Gastroesophageal sphincter (tissue), 3 donors: ENCODE measurements at regions not wholly inside any gene's neighbourhood (a gene's known extent, or its start where the extent isn't known, plus 50 kb on each side); places are given as distances from the start of the nearest gene placed in this dataset.
"Not testable (repeated sequence)": the region's sequence is repeated elsewhere in the genome, so short reads cannot be mapped to it uniquely, and the experiment has no call there.

Experiments used
- POLR2A ChIP-seq, 2 donors: fragments of 450-650 bp; IDR thresholded peaks; one replicate each; pipeline ENCODE4 v1.6.1; 2017; ENCODE audit warnings: antibody characterized with exemption in 2 of 2, mild to moderate bottlenecking in 2 of 2, moderate library complexity in 1 of 2
- POLR2AphosphoS5 ChIP-seq: sonication (generic); formaldehyde crosslinking; IDR thresholded peaks from one replicate; pipeline ENCODE4 v1.6.1; 2017; ENCODE audit warnings: antibody characterized with exemption
- TF ChIP-seq, protein P1 (sequence below), 4 experiments: fragments of 200-600 bp in 2 of 4; fragments of 450-650 bp in 2 of 4; sonication (generic) in 1 of 4; IDR thresholded peaks; one replicate each; pipeline ENCODE4 v1.5.1; 2017 to 2019; ENCODE audit warnings: antibody characterized with exemption in 4 of 4, mild to moderate bottlenecking in 2 of 4, moderate library complexity in 2 of 4

DNA sequence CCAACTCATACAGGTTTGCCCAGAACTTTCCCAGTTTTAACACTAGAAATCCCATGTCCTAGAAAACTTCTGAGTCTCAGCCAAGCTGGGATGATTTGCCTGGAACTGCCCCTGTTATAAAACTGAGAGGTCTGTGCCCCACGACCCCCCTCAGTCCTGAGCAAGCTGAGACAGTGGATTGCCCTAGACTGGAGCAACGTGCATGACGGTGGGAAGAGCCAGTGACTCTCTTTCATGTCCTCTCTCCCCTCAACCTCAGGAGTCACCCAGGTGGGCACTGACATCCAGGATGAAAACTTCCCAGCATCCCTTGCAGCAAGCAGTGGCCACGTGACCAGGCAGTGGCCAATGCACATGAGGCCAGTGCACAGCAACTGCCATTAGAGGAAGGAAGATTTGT, 329.7 kb downstream of the PREX1 start:
- not testable (repeated sequence) for TF ChIP-seq POLR2AphosphoS5; POLR2A (IDR thresholded peaks at IDR 0.05)
- TF ChIP-seq, protein P1, sequence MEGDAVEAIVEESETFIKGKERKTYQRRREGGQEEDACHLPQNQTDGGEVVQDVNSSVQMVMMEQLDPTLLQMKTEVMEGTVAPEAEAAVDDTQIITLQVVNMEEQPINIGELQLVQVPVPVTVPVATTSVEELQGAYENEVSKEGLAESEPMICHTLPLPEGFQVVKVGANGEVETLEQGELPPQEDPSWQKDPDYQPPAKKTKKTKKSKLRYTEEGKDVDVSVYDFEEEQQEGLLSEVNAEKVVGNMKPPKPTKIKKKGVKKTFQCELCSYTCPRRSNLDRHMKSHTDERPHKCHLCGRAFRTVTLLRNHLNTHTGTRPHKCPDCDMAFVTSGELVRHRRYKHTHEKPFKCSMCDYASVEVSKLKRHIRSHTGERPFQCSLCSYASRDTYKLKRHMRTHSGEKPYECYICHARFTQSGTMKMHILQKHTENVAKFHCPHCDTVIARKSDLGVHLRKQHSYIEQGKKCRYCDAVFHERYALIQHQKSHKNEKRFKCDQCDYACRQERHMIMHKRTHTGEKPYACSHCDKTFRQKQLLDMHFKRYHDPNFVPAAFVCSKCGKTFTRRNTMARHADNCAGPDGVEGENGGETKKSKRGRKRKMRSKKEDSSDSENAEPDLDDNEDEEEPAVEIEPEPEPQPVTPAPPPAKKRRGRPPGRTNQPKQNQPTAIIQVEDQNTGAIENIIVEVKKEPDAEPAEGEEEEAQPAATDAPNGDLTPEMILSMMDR (IDR thresholded peaks at IDR 0.05), result not testable (repeated sequence)
